ENCODE measurements at regions not wholly inside any gene's neighbourhood (a gene's known extent, or its start where the extent isn't known, plus 50 kb on each side); places are given as distances from the start of the nearest gene placed in this dataset.

DNA sequence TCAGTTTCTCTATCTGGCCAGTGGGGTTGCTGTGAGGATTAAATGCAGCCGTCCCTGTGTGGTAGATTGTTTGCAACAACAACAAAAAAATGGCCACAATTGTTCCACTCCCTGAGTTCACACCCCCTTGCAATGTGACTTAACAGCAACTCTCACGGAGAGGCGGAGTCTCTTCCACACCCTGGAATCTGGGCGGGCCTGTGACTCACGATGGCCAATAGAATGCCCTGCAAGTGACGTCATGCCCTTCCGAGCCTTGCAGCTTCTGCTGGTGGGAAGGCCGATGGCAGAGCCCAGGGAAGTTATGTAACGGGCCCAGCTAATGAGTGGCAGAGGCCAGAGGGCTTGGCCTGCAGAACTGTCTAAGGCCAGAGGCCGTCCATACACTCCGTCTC, 87.9 kb downstream of the RIPK4 start:
- Histone ChIP-seq H3K27ac (no peak overlapping the region), H3K4me3 (ENCODE audit: low read depth, low read length) (no peak overlapping the region)

DNA sequence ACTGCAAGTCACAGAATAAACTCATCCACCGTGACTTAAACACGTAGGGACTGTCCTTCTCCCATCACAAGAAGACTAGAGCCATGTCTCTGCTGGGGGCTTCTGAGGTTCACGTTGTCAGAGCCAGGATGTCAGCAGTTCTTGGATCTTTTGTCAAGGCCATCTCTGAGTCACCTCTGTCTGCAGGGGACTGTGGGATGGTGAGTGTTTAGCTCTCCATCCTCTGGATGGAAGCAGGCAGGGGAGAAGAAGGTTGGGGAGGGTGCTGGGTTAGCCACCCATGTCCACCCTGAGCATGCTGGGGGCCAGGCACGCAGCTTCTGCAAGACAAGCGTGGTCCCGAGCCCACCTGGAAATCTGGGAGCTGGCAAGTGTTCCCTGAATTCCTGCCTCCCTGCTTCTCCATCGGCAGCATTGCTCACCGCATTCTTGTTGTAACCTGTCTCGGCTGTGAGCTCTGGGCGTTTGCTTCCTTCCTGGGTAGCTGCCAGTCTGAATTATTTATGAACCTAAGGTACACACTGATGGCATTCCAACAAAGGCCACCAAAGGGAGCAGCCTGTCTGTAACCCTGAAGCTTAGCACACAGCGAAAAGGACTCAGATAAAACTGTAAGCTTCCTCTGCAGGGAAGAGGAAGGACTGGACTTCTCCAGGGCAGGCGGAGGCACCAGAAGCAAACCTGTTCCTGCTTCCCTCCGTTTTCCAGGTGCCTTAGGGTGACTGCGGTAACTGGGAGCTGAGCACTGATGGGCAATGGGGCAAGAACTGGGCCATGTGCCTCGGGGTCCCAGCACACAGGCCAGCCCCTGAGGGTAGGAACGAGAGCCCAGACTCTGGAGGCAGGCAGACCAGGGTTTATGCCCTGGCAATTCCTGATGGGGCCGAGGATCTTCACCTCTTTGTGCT, 88.6 kb downstream of the RIPK4 start:
- no peak for DNase-seq
- no peak overlapping the region for H3K4me3 ChIP-seq (ENCODE audit: low read depth, low read length)
- TF ChIP-seq, protein P1, sequence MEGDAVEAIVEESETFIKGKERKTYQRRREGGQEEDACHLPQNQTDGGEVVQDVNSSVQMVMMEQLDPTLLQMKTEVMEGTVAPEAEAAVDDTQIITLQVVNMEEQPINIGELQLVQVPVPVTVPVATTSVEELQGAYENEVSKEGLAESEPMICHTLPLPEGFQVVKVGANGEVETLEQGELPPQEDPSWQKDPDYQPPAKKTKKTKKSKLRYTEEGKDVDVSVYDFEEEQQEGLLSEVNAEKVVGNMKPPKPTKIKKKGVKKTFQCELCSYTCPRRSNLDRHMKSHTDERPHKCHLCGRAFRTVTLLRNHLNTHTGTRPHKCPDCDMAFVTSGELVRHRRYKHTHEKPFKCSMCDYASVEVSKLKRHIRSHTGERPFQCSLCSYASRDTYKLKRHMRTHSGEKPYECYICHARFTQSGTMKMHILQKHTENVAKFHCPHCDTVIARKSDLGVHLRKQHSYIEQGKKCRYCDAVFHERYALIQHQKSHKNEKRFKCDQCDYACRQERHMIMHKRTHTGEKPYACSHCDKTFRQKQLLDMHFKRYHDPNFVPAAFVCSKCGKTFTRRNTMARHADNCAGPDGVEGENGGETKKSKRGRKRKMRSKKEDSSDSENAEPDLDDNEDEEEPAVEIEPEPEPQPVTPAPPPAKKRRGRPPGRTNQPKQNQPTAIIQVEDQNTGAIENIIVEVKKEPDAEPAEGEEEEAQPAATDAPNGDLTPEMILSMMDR (IDR thresholded peaks at IDR 0.05; ENCODE audit: low read depth, low read length): no peak
- no peaks in the 10 kb centered on the region for H3K27me3 ChIP-seq (ENCODE audit: insufficient read depth, low read depth, severe bottlenecking)
- no peaks in the 10 kb centered on the region for H3K9me3 ChIP-seq (ENCODE audit: severe bottlenecking)
- no peak overlapping the region for H3K27ac ChIP-seq
- H3K36me3 ChIP-seq: no peaks in the 10 kb centered on the region

More for the DNA sequence above, 87.9 kb downstream of the RIPK4 start:
- no peaks in the 10 kb centered on the region for H3K27me3 ChIP-seq (ENCODE audit: insufficient read depth, low read depth, severe bottlenecking)
- TF ChIP-seq, protein P1 (IDR thresholded peaks at IDR 0.05; ENCODE audit: low read depth, low read length): no peak
- no peaks in the 10 kb centered on the region for H3K9me3 ChIP-seq (ENCODE audit: severe bottlenecking)
- DNase-seq: peak; percentile 83
- H3K36me3 ChIP-seq: no peaks in the 10 kb centered on the region

DNA sequence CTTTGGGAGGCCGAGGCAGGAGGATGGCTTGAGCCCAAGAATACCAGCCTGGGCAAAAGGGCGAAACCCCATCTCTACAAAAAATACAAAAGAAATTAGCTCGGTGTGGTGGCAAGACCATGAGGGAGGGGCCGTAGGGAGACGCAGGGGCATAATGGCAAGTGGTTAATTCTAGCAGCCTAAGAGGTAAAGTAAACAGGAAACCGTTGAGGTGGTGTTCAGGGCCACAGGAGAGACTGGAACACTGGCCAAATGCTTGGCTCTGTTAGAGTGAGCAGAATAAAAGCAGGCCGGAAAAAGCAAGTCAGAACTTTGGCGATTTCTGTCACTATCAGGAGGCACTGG, 89.2 kb downstream of the RIPK4 start:
- H3K27me3 ChIP-seq (ENCODE audit: insufficient read depth, low read depth, severe bottlenecking): no peaks in the 10 kb centered on the region
- H3K9me3 ChIP-seq (ENCODE audit: severe bottlenecking): no peaks in the 10 kb centered on the region
- TF ChIP-seq, protein P1 (IDR thresholded peaks at IDR 0.05; ENCODE audit: low read depth, low read length): no peak
- DNase-seq: no peak
- no peak overlapping the region for H3K27ac ChIP-seq
- no peak overlapping the region for H3K4me3 ChIP-seq (ENCODE audit: low read depth, low read length)
- H3K36me3 ChIP-seq: no peaks in the 10 kb centered on the region

DNA sequence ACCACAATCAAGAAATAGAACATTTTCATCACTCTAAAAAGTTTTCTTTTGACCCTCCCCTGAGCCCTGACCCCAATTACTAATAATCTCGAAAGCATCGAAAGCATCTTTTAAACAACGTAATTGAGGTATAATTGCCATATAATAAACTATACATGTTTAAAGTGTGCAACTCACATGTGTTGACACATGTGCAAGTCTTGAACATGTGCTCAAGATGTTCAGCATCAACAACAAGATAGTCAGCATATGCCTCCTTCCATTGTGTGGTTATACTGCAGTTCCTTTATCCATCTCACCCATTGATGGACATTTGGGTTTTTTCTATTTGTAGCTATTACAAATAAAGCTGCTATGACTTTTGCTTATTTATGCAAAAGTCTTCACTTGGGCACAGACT, 90.7 kb downstream of the RIPK4 start:
- Histone ChIP-seq H3K36me3 (no peaks in the 10 kb centered on the region), H3K27ac (no peak overlapping the region), H3K27me3 (ENCODE audit: insufficient read depth, low read depth, severe bottlenecking) (no peaks in the 10 kb centered on the region), H3K4me3 (ENCODE audit: low read depth, low read length) (no peak overlapping the region), H3K9me3 (ENCODE audit: severe bottlenecking) (no peaks in the 10 kb centered on the region)
- TF ChIP-seq, protein P1 (IDR thresholded peaks at IDR 0.05; ENCODE audit: low read depth, low read length): no peak
- DNase-seq: no peak

DNA sequence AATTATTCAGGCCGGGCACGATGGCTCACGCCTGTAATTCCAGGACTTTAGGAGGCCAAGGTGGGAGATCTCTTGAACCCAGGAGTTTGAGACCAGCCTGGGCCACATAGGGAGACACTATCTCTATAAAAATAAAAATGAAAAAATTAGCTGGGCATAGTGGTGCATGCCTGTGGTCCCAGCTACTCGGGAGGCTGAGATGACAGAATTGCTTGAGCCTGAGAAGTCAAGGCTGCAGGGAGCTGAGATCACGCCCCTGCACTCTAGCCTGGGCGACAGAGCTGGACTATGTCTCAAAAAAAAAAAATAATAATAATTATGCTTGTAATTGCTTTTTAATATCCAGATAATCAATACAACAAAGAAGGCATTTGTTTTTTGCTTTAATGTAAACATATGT, 91.3 kb downstream of the RIPK4 start:
- no peak for DNase-seq
- TF ChIP-seq, protein P1 (IDR thresholded peaks at IDR 0.05; ENCODE audit: low read depth, low read length): no peak
- H3K27me3 ChIP-seq (ENCODE audit: insufficient read depth, low read depth, severe bottlenecking): no peaks in the 10 kb centered on the region
- no peak overlapping the region for H3K4me3 ChIP-seq (ENCODE audit: low read depth, low read length)
- no peaks in the 10 kb centered on the region for H3K36me3 ChIP-seq
- no peaks in the 10 kb centered on the region for H3K9me3 ChIP-seq (ENCODE audit: severe bottlenecking)
- no peak overlapping the region for H3K27ac ChIP-seq

DNA sequence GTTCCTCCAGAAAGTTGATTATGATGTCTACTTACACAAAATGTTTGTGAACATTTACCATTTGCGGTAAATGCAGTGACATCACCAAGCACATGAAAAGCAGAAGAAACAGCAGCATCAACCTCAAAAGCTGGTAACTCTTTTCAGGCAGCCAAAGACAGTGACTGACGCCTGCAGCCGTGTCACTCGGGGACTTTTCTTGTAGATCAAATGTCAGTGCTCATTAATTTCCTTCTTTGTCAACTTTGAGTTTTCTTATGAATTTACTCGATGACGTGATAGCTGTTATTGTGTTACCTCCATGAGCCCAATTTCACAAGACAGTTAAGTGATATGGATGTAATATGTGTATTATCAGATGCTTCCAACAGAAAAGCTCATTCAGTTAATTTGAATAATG, 92.5 kb downstream of the RIPK4 start:
- Histone ChIP-seq H3K27me3 (ENCODE audit: insufficient read depth, low read depth, severe bottlenecking) (no peaks in the 10 kb centered on the region), H3K4me3 (ENCODE audit: low read depth, low read length) (no peak overlapping the region), H3K36me3 (no peaks in the 10 kb centered on the region), H3K27ac (no peak overlapping the region), H3K9me3 (ENCODE audit: severe bottlenecking) (no peaks in the 10 kb centered on the region)
- DNase-seq: no peak
- TF ChIP-seq, protein P1 (IDR thresholded peaks at IDR 0.05; ENCODE audit: low read depth, low read length): no peak
